ENCODE measurements at regions not wholly inside any gene's neighbourhood (a gene's known extent, or its start where the extent isn't known, plus 50 kb on each side); places are given as distances from the start of the nearest gene placed in this dataset.

GRCh38 chr1:212526111-212526491 lies 82.5 kb upstream of the ATF3 start:
- no peak for DNase-seq

- no peak for DNase-seq
These were observed 80.1 kb upstream of the ATF3 start for GRCh38 chr1:212528501-212528900.

- DNase-seq = no peak
These were observed 79.3 kb upstream of the ATF3 start for GRCh38 chr1:212529211-212529741.

DNA sequence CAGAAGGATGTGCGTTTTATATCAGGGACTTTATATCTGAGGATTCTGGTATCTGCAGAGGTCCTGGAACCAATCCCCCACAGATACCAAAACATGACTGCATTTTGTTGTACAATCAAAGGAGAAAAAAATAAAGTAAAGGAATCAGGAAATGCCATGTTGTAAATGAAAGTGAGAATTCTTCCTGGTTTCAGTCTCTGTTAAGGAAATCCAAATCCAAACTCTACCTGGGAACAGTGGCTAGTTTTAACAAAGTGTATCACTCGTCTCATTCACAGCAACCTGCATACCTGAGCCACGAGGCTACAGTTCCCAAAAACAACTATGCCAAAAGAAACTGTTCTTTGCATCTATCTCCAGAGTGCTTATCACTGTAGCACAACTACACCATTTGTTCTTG lies 77.3 kb upstream of the ATF3 start:
- DNase-seq = no peak

GRCh38 chr1:212531796-212532195 lies 76.8 kb upstream of the ATF3 start:
- no peak for DNase-seq

DNA sequence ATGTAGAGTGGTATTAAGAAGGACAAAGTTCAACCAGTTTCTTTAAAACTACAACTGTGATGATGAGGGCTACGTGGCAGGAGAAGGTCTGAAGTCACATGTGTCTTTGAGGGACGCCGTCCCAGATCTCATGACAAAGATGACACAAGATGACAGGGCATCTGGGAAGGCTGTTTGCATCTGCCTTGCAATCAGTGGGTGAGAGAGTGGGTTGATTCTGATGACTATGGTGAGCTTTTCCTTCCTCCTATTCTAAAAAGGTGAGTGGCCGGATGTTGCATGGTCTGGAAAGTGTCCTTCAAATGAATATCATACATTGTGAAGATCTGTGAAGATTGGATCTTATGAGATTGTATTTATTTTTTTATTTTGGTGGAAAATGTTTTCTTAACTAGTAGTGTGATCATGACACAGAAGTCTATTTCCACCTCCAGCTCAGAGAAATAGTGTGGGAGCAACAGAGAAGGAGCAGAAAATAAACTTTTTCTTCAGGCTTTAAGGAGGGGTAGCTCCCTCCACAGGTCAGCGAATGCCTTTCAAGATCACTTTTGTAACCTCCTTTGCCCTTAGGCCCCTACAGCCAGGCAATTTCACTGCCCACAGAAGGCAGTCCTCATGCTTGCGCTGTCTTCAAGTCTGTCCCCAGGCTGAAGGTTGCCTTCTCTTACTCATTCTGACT lies 76.0 kb upstream of the ATF3 start:
- DNase-seq = no peak

- no peak for DNase-seq
These were observed 75.4 kb upstream of the ATF3 start for GRCh38 chr1:212533148-212533517.

- DNase-seq = no peak
These were observed 72.0 kb upstream of the ATF3 start for GRCh38 chr1:212536586-212536985.

DNA sequence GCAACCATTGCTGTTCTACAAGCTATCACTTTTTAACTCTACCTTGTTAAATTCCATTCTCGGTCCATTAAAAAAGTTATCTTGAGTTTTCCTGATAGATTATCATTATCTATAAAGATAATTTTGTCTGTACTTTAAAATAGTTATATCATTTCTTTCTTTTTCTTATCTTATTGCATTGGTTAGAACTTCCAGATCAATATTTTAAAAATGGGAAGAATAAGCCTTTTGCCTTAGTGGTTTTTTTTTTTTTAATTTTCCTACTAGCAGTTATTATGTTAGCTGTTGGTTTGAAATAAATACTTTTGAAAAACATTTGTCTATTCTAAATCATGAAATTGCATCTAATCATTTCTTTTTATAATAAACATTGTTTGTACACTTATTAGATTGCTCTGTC lies 71.0 kb upstream of the ATF3 start:
- DNase-seq = no peak

DNA sequence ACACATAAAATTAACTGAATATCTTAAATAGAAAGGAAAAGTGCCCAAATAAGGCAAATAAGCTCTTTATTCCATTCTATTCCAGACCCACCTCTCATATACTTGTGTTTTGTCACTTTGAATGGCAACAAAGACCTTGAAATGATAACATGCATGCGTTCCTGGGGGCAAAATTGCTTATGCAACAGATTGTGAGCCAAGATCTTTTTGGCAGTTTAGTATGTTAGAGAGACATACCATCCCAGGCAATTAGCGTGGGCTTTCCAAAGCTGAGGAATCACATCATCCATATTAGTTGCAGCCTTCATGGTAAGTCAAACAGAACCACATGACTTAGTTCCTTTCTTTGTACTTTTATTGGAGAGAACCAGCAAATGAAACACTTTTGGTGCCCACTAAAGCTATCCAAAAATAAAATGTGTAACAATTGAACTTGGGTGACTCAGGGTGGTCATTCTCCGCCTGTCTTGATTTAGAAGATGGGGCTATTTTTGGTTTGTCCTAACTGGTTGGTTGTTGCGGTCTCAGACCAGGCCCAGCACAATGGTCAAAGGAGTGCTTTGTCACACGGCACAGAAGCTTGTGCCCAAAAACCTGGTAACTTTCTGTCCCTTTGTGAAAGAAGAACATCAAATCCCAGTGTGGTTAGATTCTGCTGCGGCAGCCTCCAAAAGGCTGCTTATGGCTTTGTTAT lies 68.7 kb upstream of the ATF3 start:
- DNase-seq = no peak

DNA sequence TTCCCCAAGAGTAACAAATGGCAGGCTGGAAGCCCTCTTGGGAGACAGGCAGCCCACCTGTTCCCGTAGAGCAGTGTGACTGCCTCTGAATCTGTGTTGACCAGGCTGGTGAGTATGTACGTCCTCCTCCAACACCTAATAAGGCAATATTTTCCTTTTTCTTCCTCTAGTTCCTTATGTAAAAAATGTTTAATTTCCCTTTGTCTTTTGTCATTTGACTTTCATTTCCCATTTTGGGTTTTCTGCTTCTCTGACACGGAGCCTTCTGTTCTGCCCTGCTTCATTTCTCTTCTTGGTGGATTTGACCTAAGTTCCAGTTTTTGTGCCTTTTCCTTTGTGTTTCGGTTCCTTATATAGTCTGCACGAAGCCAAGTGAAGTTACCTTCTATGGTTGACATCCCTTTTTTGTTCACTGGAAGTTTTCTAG lies 65.8 kb upstream of the ATF3 start:
- no peak for DNase-seq

GRCh38 chr1:212544110-212544509 lies 64.5 kb upstream of the ATF3 start:
- DNase-seq = no peak

DNA sequence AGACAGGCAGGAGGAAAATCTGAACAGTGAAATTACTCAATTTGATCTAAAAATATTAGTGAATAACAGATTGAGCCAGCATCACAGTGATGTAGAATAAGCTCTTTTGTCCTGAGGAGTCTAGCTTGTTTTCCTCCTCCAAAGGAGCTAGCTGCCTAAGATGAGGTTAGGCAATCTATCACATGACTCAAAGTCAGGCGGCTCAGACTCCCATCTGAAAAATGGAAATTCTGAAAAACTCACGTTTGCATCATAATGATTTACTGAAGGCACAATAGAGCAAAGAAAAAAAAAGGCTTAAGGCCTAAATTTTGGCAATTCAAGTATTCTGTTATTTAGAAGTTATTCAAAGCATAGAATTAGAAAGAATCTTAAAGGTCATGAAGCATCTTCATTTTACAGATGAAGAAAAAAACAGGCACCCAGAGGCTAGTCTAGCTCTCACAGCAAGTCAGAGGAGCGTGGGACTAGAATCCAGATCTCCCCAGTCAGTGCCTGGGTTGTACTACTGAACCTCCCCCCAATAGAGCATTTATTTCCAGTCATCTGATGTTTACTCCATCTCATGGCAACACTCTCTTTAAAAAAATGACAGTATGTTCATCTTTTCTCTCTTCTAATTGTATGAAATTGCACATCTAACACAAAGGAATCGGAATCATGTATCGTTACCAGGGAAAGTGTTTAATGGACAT lies 62.5 kb upstream of the ATF3 start:
- no peak for DNase-seq

DNA sequence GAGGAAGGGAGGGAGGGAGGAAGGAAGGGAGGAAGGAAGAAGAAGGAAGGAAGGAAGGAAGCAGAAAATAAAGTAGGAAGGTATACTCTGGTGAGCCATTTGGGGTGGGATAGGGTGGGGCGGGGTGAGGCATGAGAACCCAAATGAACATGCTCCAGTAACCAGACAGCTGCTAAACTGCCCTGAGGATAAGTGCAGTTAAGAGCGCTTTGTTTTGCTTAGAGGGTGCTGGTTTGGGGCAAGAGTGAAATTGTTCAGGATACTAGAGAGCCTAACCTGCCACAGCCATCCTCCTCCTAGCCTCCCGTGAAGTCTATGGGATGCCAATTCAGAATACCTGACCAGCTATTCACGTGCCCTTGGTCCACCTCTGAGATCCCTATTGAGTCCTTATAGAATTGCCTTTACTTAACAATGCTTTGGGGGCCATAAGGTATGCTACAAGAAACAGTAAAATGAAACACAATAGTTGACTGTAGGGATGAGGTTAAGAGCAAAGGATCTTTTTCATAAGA lies 59.0 kb upstream of the ATF3 start:
- DNase-seq = no peak

GRCh38 chr1:212551929-212552328 lies 56.6 kb upstream of the ATF3 start:
- no peak for DNase-seq

DNA sequence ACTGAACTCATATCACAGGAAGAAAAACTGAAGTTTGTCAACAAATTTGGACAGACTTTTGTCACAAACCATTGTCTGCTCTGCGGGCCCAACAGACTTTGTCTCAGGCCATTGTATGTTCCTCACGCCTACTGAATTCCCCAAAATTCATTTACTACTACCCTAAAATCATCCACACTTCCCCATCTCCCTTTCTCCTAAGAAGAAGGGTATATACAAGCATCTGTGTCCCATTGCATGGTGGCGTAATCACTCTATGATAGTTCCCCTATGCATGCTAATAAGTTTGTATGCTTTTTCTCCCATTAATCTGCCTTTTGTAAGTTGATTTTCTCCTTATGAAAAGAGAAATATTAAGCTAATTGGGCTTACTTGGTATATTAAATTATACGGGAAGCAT lies 54.9 kb upstream of the ATF3 start:
- no peak for DNase-seq

DNA sequence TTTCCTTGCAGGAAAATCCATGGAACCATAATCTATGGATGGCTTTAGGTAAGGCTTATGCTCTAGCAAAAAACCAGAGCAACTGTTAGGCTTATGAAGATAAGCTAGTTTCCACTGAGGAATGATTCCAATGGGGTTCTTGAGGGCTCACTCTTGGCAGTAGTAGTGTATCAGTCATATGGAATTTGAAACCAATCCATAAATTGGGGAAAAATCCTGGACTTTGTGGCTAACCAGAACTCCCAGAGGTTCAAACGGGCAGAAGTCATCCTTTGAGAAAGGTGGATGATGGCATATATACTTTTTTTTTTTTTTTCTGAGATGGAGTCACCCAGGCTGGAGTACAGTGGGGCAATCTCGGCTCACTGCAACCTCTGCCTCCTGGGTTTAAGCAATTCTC lies 54.2 kb upstream of the ATF3 start:
- DNase-seq = no peak

GRCh38 chr1:212555426-212555825 lies 53.1 kb upstream of the ATF3 start:
- DNase-seq = no peak

- no peak for DNase-seq
These were observed 51.6 kb upstream of the ATF3 start for GRCh38 chr1:212556822-212557549.

DNA sequence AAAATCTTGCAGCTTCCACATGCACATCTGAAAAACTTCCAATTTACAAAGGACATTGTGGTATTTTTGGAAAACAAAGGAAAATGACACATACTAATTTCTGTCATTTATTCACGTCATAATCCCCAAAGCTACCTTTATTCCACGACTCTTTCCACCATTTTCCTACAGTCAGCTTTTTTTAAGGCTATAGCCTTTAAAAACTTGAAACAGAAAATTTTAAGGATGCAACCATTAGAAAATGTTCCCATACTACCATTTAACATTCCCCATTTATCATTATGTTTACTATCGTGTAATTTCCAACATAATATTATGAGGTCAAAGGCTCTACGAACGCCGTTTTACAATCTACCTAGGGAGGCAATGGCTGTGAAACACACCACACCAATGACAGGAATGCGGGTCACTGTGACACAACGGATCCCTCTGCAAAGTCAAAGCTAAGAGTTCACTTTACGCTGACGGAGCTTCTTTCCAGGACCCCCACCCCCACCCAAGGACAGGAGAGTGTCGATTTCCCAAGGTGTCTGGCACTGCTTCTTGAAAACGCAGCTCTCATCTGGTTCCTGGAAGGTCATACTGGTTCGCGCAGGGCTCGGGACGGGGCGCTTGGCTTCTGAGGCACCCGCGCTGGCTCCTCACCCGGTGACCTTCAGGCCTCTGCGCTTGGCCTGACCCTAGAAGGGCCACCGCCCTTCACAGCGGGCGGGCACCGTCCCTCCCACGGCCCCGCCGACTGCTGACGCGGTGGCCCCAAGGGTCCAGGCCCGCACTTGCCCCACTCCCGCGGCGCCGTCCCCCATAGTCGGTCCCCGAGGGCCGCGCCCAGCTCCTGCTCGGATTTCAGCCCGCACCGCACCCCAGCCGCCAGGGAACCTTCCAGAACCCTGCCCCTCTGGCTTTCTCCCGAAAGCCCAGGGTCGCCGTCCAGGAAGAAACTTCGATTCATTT lies 50.5 kb upstream of the ATF3 start:
- peak; percentile 50 for DNase-seq

DNA sequence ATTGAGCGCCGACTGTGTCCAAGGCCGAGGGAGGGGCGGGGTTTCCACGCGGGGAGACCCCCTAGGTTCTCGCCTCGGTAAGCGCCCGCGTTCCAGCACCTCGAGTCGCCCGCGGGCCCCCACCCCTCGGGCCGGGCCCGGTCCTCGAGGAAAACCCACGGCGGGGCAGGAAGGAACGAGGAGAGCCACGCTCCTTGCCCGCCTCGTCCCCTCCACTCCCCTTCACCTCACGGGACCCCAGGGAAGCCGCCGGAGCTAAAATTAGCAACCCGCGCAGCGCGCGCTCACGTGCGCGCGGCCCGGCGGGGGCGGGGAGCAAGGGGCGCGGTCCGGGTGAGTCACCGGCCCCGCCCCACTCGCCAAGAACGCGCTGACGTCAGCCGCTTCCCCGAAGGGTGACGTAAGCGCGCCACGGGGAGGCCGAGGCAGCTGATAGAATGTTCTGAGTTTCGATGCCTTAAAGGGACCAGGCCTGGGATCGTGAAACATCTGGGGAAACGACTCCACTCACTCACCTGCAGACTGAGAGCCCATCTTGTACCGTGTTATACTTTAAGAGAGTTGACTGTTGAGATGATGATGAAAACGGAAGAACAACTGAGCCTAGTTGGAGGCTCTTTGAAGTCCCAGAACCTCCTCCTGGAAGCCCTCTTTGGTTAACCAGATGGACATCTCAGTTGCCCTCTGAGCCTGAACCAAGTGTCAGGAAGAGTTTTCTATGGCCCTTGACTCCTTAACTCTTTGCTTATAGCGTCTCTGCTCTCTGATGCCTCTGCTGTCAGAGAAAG lies 49.7 kb upstream of the ATF3 start:
- peak; percentile 96 for DNase-seq
